ENCODE measurements at regions not wholly inside any gene's neighbourhood (a gene's known extent, or its start where the extent isn't known, plus 50 kb on each side); places are given as distances from the start of the nearest gene placed in this dataset.

GRCh38 chr2:200081236-200081635, 125.9 kb downstream of the MAIP1 start:
- Histone ChIP-seq H3K4me3 (replicated peaks; ENCODE audit: insufficient read depth, low read length) (no peak overlapping the region), H3K27me3 (ENCODE audit: insufficient read depth, poor library complexity, severe bottlenecking) (no peaks in the 10 kb centered on the region), H3K27ac (replicated peaks) (no peak overlapping the region)
- TF ChIP-seq SPI1 (IDR thresholded peaks at IDR 0.05; ENCODE audit: borderline replicate concordance, low read depth) (no peak), GABPA (IDR thresholded peaks at IDR 0.05; ENCODE audit: low read depth) (no peak), POLR2AphosphoS5 (IDR thresholded peaks at IDR 0.05; ENCODE audit: low read depth) (no peak), CTCF (IDR thresholded peaks at IDR 0.05; ENCODE audit: insufficient read depth, low read length) (no peak)
- TF ChIP-seq, protein P1, sequence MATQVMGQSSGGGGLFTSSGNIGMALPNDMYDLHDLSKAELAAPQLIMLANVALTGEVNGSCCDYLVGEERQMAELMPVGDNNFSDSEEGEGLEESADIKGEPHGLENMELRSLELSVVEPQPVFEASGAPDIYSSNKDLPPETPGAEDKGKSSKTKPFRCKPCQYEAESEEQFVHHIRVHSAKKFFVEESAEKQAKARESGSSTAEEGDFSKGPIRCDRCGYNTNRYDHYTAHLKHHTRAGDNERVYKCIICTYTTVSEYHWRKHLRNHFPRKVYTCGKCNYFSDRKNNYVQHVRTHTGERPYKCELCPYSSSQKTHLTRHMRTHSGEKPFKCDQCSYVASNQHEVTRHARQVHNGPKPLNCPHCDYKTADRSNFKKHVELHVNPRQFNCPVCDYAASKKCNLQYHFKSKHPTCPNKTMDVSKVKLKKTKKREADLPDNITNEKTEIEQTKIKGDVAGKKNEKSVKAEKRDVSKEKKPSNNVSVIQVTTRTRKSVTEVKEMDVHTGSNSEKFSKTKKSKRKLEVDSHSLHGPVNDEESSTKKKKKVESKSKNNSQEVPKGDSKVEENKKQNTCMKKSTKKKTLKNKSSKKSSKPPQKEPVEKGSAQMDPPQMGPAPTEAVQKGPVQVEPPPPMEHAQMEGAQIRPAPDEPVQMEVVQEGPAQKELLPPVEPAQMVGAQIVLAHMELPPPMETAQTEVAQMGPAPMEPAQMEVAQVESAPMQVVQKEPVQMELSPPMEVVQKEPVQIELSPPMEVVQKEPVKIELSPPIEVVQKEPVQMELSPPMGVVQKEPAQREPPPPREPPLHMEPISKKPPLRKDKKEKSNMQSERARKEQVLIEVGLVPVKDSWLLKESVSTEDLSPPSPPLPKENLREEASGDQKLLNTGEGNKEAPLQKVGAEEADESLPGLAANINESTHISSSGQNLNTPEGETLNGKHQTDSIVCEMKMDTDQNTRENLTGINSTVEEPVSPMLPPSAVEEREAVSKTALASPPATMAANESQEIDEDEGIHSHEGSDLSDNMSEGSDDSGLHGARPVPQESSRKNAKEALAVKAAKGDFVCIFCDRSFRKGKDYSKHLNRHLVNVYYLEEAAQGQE (IDR thresholded peaks at IDR 0.05; ENCODE audit: insufficient replicate concordance, low read depth): no peak
- no peak for DNase-seq (ENCODE audit: low read depth in 1 of 2, low spot score in 1 of 2)

GRCh38 chr2:200081811-200082210, 126.4 kb downstream of the MAIP1 start:
- TF ChIP-seq, protein P1 (IDR thresholded peaks at IDR 0.05; ENCODE audit: insufficient replicate concordance, low read depth): no peak
- no peak for TF ChIP-seq CTCF (IDR thresholded peaks at IDR 0.05; ENCODE audit: insufficient read depth, low read length)
- TF ChIP-seq SPI1 (IDR thresholded peaks at IDR 0.05; ENCODE audit: borderline replicate concordance, low read depth): no peak
- no peak for TF ChIP-seq POLR2AphosphoS5 (IDR thresholded peaks at IDR 0.05; ENCODE audit: low read depth)
- TF ChIP-seq GABPA (IDR thresholded peaks at IDR 0.05; ENCODE audit: low read depth): no peak
- Histone ChIP-seq H3K27ac (replicated peaks) (no peak overlapping the region), H3K27me3 (ENCODE audit: insufficient read depth, poor library complexity, severe bottlenecking) (no peaks in the 10 kb centered on the region), H3K4me3 (replicated peaks; ENCODE audit: insufficient read depth, low read length) (no peak overlapping the region)
- DNase-seq (ENCODE audit: low read depth in 1 of 2, low spot score in 1 of 2): no peak

GRCh38 chr2:200084036-200084435, 128.7 kb downstream of the MAIP1 start:
- TF ChIP-seq, protein P1 (IDR thresholded peaks at IDR 0.05; ENCODE audit: insufficient replicate concordance, low read depth): no peak
- TF ChIP-seq POLR2AphosphoS5 (IDR thresholded peaks at IDR 0.05; ENCODE audit: low read depth) (no peak), CTCF (IDR thresholded peaks at IDR 0.05; ENCODE audit: insufficient read depth, low read length) (no peak), GABPA (IDR thresholded peaks at IDR 0.05; ENCODE audit: low read depth) (no peak), SPI1 (IDR thresholded peaks at IDR 0.05; ENCODE audit: borderline replicate concordance, low read depth) (no peak)
- Histone ChIP-seq H3K4me3 (replicated peaks; ENCODE audit: insufficient read depth, low read length) (no peak overlapping the region), H3K27me3 (ENCODE audit: insufficient read depth, poor library complexity, severe bottlenecking) (no peaks in the 10 kb centered on the region), H3K27ac (replicated peaks) (no peak overlapping the region)
- DNase-seq (ENCODE audit: low read depth in 1 of 2, low spot score in 1 of 2): no peak

Data from HL-60 (cell line).